ENCODE measurements at regions not wholly inside any gene's neighbourhood (a gene's known extent, or its start where the extent isn't known, plus 50 kb on each side); places are given as distances from the start of the nearest gene placed in this dataset.

GRCh38 chr12:110995615-110996014, 75.2 kb upstream of the MYL2 start:
- no peak for DNase-seq

GRCh38 chr12:110995016-110995415, 74.6 kb upstream of the MYL2 start:
- DNase-seq: no peak

GRCh38 chr12:110993434-110993833, 73.1 kb upstream of the MYL2 start:
- DNase-seq: no peak

GRCh38 chr12:110992909-110993308, 72.5 kb upstream of the MYL2 start:
- DNase-seq: no peak

- no peak for DNase-seq
Observed at GRCh38 chr12:110983811-110984210, 63.4 kb upstream of the MYL2 start.

GRCh38 chr12:110972866-110973265, 52.5 kb upstream of the MYL2 start:
- DNase-seq: no peak

GRCh38 chr12:110971936-110972335, 51.6 kb upstream of the MYL2 start:
- no peak for DNase-seq

- DNase-seq: no peak
Observed at GRCh38 chr12:110971189-110971920, 51.0 kb upstream of the MYL2 start.

Data from NCI-H2029 (cell line).